Astrocyte (in vitro differentiated cells and primary cell): ENCODE measurements at regions not wholly inside any gene's neighbourhood (a gene's known extent, or its start where the extent isn't known, plus 50 kb on each side); places are given as distances from the start of the nearest gene placed in this dataset.

Experiments used
- DNase-seq: peaks from one replicate; pipeline ENCODE4 v3.0.0-alpha.2; 2010; ENCODE audit warnings: low read depth
- FAIRE-seq: peaks from 2 replicates; lab custom pipeline; 2011; peaks lifted over from hg19 to GRCh38; lab: Jason Lieb, UNC
- H2AFZ ChIP-seq: 2 replicates; pipeline ENCODE4 v1.6.0; 2012; ENCODE audit warnings: low read depth, low read length, inconsistent platforms
- H3K27ac ChIP-seq: 2 replicates; pipeline ENCODE4 v1.5.1; 2011; ENCODE audit warnings: low read depth, low read length, inconsistent platforms
- H3K27me3 ChIP-seq: 2 replicates; pipeline ENCODE4 v1.6.0; 2011; ENCODE audit warnings: low read length, inconsistent platforms; ENCODE audit not compliant: insufficient read depth
- H3K36me3 ChIP-seq: 2 replicates; pipeline ENCODE4 v1.5.1; 2011; ENCODE audit warnings: low read length, inconsistent platforms; ENCODE audit not compliant: insufficient read depth
- H3K4me1 ChIP-seq: 2 replicates; pipeline ENCODE4 v1.5.1; 2011; ENCODE audit warnings: low read length, inconsistent platforms; ENCODE audit not compliant: insufficient read depth
- H3K4me2 ChIP-seq: 2 replicates; pipeline ENCODE4 v1.6.0; 2012; ENCODE audit warnings: low read length, inconsistent platforms
- H3K4me3 ChIP-seq: 2 replicates; pipeline ENCODE4 v1.5.1; 2011; ENCODE audit warnings: low read depth, mild to moderate bottlenecking, low read length, inconsistent platforms; ENCODE audit not compliant: insufficient read depth
- H3K79me2 ChIP-seq: 2 replicates; pipeline ENCODE4 v1.6.0; 2012; ENCODE audit warnings: mild to moderate bottlenecking, low read length, inconsistent platforms; ENCODE audit not compliant: insufficient read depth
- H3K9ac ChIP-seq: 2 replicates; pipeline ENCODE4 v1.6.0; 2012; ENCODE audit warnings: mild to moderate bottlenecking, low read length, inconsistent platforms
- H3K9me3 ChIP-seq: 2 replicates; pipeline ENCODE4 v1.5.1; 2012; ENCODE audit warnings: low read depth, mild to moderate bottlenecking, low read length, inconsistent platforms; ENCODE audit not compliant: insufficient read depth
- H4K20me1 ChIP-seq: 2 replicates; pipeline ENCODE4 v1.6.0; 2012; ENCODE audit warnings: low read length, inconsistent platforms; ENCODE audit not compliant: insufficient read depth
- H3K27ac Mint-ChIP-seq: one replicate; pipeline ENCODE4 v1.8.0; 2021; ENCODE audit warnings: mild to moderate bottlenecking, mixed read lengths; ENCODE audit not compliant: unreplicated experiment
- H3K27me3 Mint-ChIP-seq: one replicate; pipeline ENCODE4 v1.8.0; 2021; ENCODE audit warnings: low read depth, mixed read lengths; ENCODE audit not compliant: unreplicated experiment
- H3K36me3 Mint-ChIP-seq: one replicate; pipeline ENCODE4 v1.8.0; 2021; ENCODE audit warnings: low read depth, mixed read lengths; ENCODE audit not compliant: unreplicated experiment
- H3K4me1 Mint-ChIP-seq: one replicate; pipeline ENCODE4 v1.8.0; 2021; ENCODE audit warnings: low read depth, mixed read lengths; ENCODE audit not compliant: unreplicated experiment
- H3K4me3 Mint-ChIP-seq: one replicate; pipeline ENCODE4 v1.8.0; 2021; ENCODE audit warnings: mild to moderate bottlenecking, moderate library complexity, mixed read lengths; ENCODE audit not compliant: unreplicated experiment
- H3K9me3 Mint-ChIP-seq: one replicate; pipeline ENCODE4 v1.8.0; 2021; ENCODE audit warnings: mild to moderate bottlenecking, mixed read lengths; ENCODE audit not compliant: unreplicated experiment
- EZH2 ChIP-seq: IDR thresholded peaks from 2 replicates; pipeline ENCODE4 v1.6.1; 2012; ENCODE audit warnings: mild to moderate bottlenecking, low read length, inconsistent platforms; ENCODE audit not compliant: insufficient read depth
- TF ChIP-seq, protein P1 (sequence below): IDR thresholded peaks from 2 replicates; pipeline ENCODE4 v1.5.1; 2011; ENCODE audit warnings: low read depth, mild to moderate bottlenecking, inconsistent platforms, low read length, moderate library complexity; ENCODE audit not compliant: insufficient read depth

DNA sequence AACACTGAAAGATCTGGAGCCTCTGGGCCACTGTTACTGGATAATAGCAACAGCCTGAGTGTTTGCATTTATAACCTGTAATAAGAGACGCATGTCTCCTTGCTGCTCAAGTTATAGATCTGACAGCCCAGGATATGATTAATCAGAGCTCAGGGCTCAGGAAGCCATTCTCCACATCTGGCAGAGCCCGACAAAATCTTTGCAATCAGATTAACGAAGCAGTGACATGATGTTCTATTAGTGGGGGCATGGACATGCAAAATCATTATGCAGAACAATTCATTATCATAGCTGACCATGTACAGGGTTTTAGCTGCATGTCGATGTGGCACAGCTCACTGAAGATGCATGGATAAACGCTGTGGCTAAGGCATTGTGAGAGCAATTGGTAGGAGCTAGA, 730.3 kb downstream of the ZNF385D start:
- peaks cover 5% of the 10 kb centered on the region for H3K4me1 Mint-ChIP-seq
- H3K27ac ChIP-seq: no peak overlapping the region

DNA sequence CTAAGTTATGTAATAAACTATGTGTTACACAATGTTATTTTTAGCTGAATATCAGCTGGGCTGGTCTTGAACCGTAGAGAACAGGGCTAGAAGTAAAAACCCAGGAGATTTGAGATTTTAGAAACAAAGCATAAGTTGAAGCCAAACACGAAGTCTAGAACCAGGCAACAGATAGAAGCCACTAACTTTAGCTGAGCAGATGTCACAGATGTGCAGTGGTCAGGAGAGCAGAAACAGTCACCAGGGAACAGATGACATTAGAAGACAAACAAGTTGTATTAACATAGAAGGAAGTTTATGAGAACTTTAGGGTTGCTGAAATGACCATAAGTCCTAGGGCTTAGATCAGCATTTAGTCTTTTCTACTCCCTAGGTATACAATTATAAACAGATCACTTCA, 731.0 kb downstream of the ZNF385D start:
- Histone ChIP-seq H3K79me2 (no peaks in the 10 kb centered on the region), H3K4me3 (no peak overlapping the region), H4K20me1 (no peaks in the 10 kb centered on the region), H3K27me3 (no peaks in the 10 kb centered on the region), H2AFZ (no peak overlapping the region), H3K27ac (no peak overlapping the region), H3K9ac (no peak overlapping the region), H3K9me3 (no peaks in the 10 kb centered on the region), H3K4me2 (no peak overlapping the region), H3K4me1 (no peaks in the 10 kb centered on the region), H3K36me3 (no peaks in the 10 kb centered on the region)
- Mint-ChIP-seq H3K27ac (no peak overlapping the region), H3K4me3 (no peak overlapping the region), H3K36me3 (no peaks in the 10 kb centered on the region), H3K9me3 (peaks cover 5% of the 10 kb centered on the region), H3K4me1 (peaks cover 5% of the 10 kb centered on the region), H3K27me3 (no peaks in the 10 kb centered on the region)
- TF ChIP-seq, protein P1, sequence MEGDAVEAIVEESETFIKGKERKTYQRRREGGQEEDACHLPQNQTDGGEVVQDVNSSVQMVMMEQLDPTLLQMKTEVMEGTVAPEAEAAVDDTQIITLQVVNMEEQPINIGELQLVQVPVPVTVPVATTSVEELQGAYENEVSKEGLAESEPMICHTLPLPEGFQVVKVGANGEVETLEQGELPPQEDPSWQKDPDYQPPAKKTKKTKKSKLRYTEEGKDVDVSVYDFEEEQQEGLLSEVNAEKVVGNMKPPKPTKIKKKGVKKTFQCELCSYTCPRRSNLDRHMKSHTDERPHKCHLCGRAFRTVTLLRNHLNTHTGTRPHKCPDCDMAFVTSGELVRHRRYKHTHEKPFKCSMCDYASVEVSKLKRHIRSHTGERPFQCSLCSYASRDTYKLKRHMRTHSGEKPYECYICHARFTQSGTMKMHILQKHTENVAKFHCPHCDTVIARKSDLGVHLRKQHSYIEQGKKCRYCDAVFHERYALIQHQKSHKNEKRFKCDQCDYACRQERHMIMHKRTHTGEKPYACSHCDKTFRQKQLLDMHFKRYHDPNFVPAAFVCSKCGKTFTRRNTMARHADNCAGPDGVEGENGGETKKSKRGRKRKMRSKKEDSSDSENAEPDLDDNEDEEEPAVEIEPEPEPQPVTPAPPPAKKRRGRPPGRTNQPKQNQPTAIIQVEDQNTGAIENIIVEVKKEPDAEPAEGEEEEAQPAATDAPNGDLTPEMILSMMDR: no peak
- TF ChIP-seq EZH2: no peak
- FAIRE-seq: no peak
- DNase-seq: no peak

More for the DNA sequence above, 730.3 kb downstream of the ZNF385D start:
- no peaks in the 10 kb centered on the region for H3K36me3 Mint-ChIP-seq
- Histone ChIP-seq H2AFZ (no peak overlapping the region), H3K4me2 (no peak overlapping the region), H3K79me2 (no peaks in the 10 kb centered on the region), H3K36me3 (no peaks in the 10 kb centered on the region), H3K4me3 (no peak overlapping the region), H3K27me3 (no peaks in the 10 kb centered on the region), H4K20me1 (no peaks in the 10 kb centered on the region), H3K9me3 (no peaks in the 10 kb centered on the region), H3K4me1 (no peaks in the 10 kb centered on the region), H3K9ac (no peak overlapping the region)
- H3K9me3 Mint-ChIP-seq: peaks cover 2% of the 10 kb centered on the region
- DNase-seq: no peak
- no peak overlapping the region for H3K27ac Mint-ChIP-seq
- TF ChIP-seq EZH2: no peak
- TF ChIP-seq, protein P1: no peak
- FAIRE-seq: no peak
- no peak overlapping the region for H3K4me3 Mint-ChIP-seq
- H3K27me3 Mint-ChIP-seq: no peaks in the 10 kb centered on the region

DNA sequence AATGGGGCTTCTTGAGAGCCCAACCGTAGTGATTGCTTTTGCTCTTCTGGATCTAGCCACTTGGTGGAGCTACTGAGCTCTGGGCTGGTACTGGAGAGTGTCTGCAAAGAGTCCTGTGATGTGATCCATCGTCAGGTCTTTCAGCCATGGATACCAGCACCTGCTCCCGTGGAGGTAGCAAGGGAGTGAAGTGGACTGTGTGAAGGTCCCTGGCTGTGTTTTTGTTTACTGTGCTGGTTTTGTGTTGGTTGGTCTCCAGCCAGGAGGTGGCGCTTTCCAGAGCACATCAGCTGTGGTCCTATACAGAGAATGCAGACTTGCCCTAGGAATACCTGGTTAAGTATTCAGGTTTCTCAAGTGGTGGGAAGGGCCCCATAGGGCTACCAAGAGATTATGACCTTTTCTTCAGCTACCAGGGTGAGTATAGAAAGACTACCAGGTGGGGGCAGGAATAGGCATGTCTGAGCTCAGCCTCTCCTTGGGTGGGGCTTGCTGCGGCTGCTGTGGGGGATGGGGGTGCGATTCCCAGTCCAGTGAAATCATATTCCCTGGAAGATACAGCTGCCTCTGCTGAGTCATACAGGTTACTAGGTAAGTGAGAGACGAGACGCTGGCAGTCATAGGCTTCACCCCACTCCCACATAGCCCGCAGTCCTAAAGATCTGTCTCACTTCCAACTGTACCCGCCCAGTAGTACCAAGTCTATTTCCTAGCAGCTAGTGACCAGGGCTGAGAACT, 733.7 kb downstream of the ZNF385D start:
- Mint-ChIP-seq H3K9me3 (peaks cover 7% of the 10 kb centered on the region), H3K27ac (no peak overlapping the region), H3K4me3 (no peak overlapping the region), H3K4me1 (peaks cover 5% of the 10 kb centered on the region), H3K27me3 (no peaks in the 10 kb centered on the region), H3K36me3 (no peaks in the 10 kb centered on the region)
- Histone ChIP-seq H3K79me2 (no peaks in the 10 kb centered on the region), H3K4me2 (no peak overlapping the region), H3K4me1 (no peaks in the 10 kb centered on the region), H3K9me3 (no peaks in the 10 kb centered on the region), H3K27me3 (no peaks in the 10 kb centered on the region), H3K36me3 (no peaks in the 10 kb centered on the region), H3K4me3 (no peak overlapping the region), H4K20me1 (no peaks in the 10 kb centered on the region), H3K27ac (no peak overlapping the region), H2AFZ (no peak overlapping the region), H3K9ac (no peak overlapping the region)
- no peak for TF ChIP-seq EZH2
- TF ChIP-seq, protein P1: no peak
- no peak for FAIRE-seq
- DNase-seq: no peak
